ENCODE measurements at regions not wholly inside any gene's neighbourhood (a gene's known extent, or its start where the extent isn't known, plus 50 kb on each side); places are given as distances from the start of the nearest gene placed in this dataset.

DNA sequence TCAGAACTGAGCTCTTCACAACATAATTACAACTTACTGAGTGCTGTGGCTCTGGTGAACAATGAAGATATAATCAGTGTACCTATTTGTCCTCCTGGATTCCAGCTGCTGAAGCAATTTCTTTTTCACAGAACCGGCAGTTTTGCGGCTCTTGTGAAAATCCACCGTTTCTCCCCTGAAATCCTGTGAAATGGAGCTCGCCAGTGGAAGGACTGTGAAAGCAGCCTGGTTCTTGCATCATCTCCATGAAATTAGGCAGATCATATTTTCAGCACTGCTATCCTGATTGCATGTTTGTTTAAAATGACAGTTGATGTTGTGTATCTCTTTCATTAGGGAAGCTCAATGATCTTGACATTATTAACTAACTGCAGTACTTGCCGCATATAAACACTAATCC, 120.2 kb upstream of the SNX19 start:
- TF ChIP-seq, protein P1, sequence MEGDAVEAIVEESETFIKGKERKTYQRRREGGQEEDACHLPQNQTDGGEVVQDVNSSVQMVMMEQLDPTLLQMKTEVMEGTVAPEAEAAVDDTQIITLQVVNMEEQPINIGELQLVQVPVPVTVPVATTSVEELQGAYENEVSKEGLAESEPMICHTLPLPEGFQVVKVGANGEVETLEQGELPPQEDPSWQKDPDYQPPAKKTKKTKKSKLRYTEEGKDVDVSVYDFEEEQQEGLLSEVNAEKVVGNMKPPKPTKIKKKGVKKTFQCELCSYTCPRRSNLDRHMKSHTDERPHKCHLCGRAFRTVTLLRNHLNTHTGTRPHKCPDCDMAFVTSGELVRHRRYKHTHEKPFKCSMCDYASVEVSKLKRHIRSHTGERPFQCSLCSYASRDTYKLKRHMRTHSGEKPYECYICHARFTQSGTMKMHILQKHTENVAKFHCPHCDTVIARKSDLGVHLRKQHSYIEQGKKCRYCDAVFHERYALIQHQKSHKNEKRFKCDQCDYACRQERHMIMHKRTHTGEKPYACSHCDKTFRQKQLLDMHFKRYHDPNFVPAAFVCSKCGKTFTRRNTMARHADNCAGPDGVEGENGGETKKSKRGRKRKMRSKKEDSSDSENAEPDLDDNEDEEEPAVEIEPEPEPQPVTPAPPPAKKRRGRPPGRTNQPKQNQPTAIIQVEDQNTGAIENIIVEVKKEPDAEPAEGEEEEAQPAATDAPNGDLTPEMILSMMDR (IDR thresholded peaks at IDR 0.05) = no peak
- Mint-ChIP-seq H3K9me3 (ENCODE audit: unreplicated experiment) (peaks cover 2% of the 10 kb centered on the region), H3K36me3 (ENCODE audit: unreplicated experiment) (no peaks in the 10 kb centered on the region), H3K27me3 (ENCODE audit: unreplicated experiment) (peaks cover 4% of the 10 kb centered on the region), H3K4me1 (ENCODE audit: unreplicated experiment) (peaks cover 14% of the 10 kb centered on the region), H3K27ac (ENCODE audit: unreplicated experiment) (no peak overlapping the region), H3K4me3 (ENCODE audit: unreplicated experiment) (no peak overlapping the region)
- no peak for DNase-seq (ENCODE audit: extremely low spot score, unreplicated experiment)

DNA sequence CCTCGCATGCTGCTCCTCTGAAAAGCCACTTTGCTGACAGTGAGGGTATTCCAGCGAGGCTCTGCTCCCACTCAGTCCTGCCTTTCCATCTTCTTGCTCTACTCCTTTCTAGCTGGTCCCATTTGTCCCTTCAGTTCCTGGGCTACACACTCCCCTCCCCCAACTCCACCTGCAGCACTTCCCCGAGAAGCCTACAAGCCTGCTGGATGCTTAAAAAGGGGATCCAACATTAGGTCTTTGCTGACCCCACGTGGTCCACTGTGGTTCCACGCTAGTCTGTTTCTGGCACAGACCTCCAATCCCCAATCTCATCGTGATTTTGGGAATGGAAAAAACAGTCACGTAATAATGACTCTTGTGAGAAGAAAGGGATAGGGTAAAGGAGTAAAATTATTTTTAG, 121.6 kb upstream of the SNX19 start:
- Mint-ChIP-seq H3K9me3 (ENCODE audit: unreplicated experiment) (peaks cover 2% of the 10 kb centered on the region), H3K27me3 (ENCODE audit: unreplicated experiment) (peaks cover 4% of the 10 kb centered on the region)
- DNase-seq (ENCODE audit: extremely low spot score, unreplicated experiment) = no peak

DNA sequence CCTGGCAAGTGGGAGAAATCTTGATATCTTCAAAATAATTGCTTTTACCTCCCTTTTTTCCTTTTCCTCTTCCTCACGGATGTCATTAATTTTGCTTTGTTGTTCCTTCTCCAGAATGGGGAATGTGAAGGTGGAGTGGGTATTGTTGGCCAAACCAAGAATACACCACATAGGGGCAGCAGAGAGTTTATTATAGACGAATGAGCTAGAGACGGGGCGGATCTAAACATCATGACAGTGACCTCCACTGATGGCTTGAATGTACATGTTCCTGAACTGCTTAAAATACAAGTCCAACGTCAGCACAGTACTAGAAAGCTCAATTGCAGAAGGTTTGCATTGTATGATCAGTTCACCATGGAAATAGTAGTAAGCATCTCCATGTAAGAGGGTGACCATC, 122.3 kb upstream of the SNX19 start:
- Mint-ChIP-seq H3K4me1 (ENCODE audit: unreplicated experiment) (peaks cover 3% of the 10 kb centered on the region), H3K9me3 (ENCODE audit: unreplicated experiment) (peaks cover 2% of the 10 kb centered on the region), H3K36me3 (ENCODE audit: unreplicated experiment) (no peaks in the 10 kb centered on the region), H3K27ac (ENCODE audit: unreplicated experiment) (no peak overlapping the region), H3K27me3 (ENCODE audit: unreplicated experiment) (peaks cover 4% of the 10 kb centered on the region), H3K4me3 (ENCODE audit: unreplicated experiment) (no peak overlapping the region)
- TF ChIP-seq, protein P1 (IDR thresholded peaks at IDR 0.05) = peak; percentile 30
- no peak for DNase-seq (ENCODE audit: extremely low spot score, unreplicated experiment)

More for the DNA sequence above, 121.6 kb upstream of the SNX19 start:
- TF ChIP-seq, protein P1 (IDR thresholded peaks at IDR 0.05) = peak; percentile 31
- Mint-ChIP-seq H3K27ac (ENCODE audit: unreplicated experiment) (no peak overlapping the region), H3K4me1 (ENCODE audit: unreplicated experiment) (peaks cover 10% of the 10 kb centered on the region), H3K36me3 (ENCODE audit: unreplicated experiment) (no peaks in the 10 kb centered on the region), H3K4me3 (ENCODE audit: unreplicated experiment) (no peak overlapping the region)

DNA sequence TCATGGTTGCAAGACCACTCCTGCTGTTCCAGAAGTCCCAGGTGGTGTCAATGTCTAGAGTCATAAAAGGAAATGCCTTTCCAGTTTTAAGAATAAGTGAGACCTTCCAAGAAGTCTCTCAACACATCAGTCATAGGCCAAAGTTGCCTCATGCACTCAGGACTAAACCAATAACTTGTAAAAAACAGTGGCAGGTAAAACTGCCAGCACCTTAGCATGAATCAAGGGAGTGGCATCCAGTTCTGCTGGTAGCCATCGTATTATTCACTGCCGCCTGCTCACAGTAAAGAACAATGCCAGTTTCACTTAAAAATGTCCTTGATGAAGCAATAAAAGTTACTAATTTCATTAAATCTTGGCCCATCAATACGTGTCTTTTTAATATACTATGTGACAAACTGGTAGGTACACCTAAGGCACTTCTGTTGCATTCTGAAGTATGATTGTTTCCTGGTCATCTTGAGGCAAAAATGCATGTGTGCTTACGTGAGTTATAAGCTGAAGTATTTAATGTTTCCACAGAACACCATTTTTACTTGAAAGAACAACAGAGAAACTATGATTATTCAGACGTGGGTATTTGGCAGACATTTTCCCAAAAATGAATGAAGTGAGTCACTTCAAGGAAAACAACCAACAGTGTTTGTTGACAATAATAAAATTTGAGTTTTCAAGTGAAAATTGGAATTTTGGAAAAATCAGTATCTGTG, 125.2 kb upstream of the SNX19 start:
- DNase-seq (ENCODE audit: extremely low spot score, unreplicated experiment) = no peak
- no peaks in the 10 kb centered on the region for H3K36me3 Mint-ChIP-seq (ENCODE audit: unreplicated experiment)
- H3K27me3 Mint-ChIP-seq (ENCODE audit: unreplicated experiment) = peaks cover 7% of the 10 kb centered on the region
- no peak overlapping the region for H3K4me3 Mint-ChIP-seq (ENCODE audit: unreplicated experiment)
- H3K27ac Mint-ChIP-seq (ENCODE audit: unreplicated experiment) = no peak overlapping the region
- H3K9me3 Mint-ChIP-seq (ENCODE audit: unreplicated experiment) = no peaks in the 10 kb centered on the region
- TF ChIP-seq, protein P1 (IDR thresholded peaks at IDR 0.05) = no peak
- no peaks in the 10 kb centered on the region for H3K4me1 Mint-ChIP-seq (ENCODE audit: unreplicated experiment)

DNA sequence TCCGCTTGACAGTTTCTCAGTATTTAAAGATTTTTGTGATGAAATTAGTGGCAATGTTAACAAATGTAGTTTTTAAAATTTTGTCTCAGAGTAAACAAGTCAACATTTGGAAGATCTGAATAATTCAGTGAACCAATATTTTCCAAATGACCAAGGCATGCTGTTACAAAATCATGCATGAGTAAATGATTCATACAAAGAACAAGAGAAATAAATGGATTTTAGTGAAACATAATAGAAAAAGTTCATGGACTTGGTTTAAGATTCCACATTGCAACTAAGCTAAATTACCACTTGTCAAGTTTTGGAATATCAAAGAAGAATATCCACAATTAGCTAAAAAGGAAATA, 125.7 kb upstream of the SNX19 start:
- DNase-seq (ENCODE audit: extremely low spot score, unreplicated experiment) = no peak
- no peak overlapping the region for H3K27ac Mint-ChIP-seq (ENCODE audit: unreplicated experiment)
- TF ChIP-seq, protein P1 (IDR thresholded peaks at IDR 0.05) = no peak
- no peak overlapping the region for H3K4me3 Mint-ChIP-seq (ENCODE audit: unreplicated experiment)
- H3K4me1 Mint-ChIP-seq (ENCODE audit: unreplicated experiment) = no peaks in the 10 kb centered on the region
- no peaks in the 10 kb centered on the region for H3K9me3 Mint-ChIP-seq (ENCODE audit: unreplicated experiment)
- no peaks in the 10 kb centered on the region for H3K36me3 Mint-ChIP-seq (ENCODE audit: unreplicated experiment)
- H3K27me3 Mint-ChIP-seq (ENCODE audit: unreplicated experiment) = peaks cover 12% of the 10 kb centered on the region
